KMS-11 (cell line): ENCODE measurements at regions not wholly inside any gene's neighbourhood (a gene's known extent, or its start where the extent isn't known, plus 50 kb on each side); places are given as distances from the start of the nearest gene placed in this dataset.

Source experiments
- H2AFZ ChIP-seq: fragments of 200-600 bp; sonication (generic); 2 replicates; pipeline ENCODE4 v1.6.1; 2016; ENCODE audit warnings: antibody characterized with exemption, mixed run types, low read depth
- H3K27ac ChIP-seq: fragments of 200-600 bp; sonication (generic); 2 replicates; pipeline ENCODE4 v1.6.1; 2016; ENCODE audit warnings: mild to moderate bottlenecking, mixed run types
- H3K27me3 ChIP-seq: fragments of 200-600 bp; sonication (generic); 2 replicates; pipeline ENCODE4 v1.6.1; 2017; ENCODE audit warnings: mild to moderate bottlenecking, low read depth, mixed run types, moderate library complexity; ENCODE audit not compliant: insufficient read depth
- H3K36me3 ChIP-seq: fragments of 200-600 bp; sonication (generic); 2 replicates; pipeline ENCODE4 v1.6.1; 2017; ENCODE audit warnings: mild to moderate bottlenecking, mixed run types; ENCODE audit not compliant: insufficient read depth
- H3K4me1 ChIP-seq: fragments of 200-600 bp; sonication (generic); 2 replicates; pipeline ENCODE4 v1.6.1; 2016; ENCODE audit warnings: mild to moderate bottlenecking, low read depth, mixed run types; ENCODE audit not compliant: poor library complexity, severe bottlenecking
- H3K4me2 ChIP-seq: fragments of 200-600 bp; sonication (generic); 2 replicates; pipeline ENCODE4 v1.7.0; 2016; ENCODE audit warnings: mild to moderate bottlenecking, mixed run types
- H3K4me3 ChIP-seq: fragments of 200-600 bp; sonication (generic); IDR thresholded peaks from 2 replicates; pipeline ENCODE4 v1.6.1; 2017; ENCODE audit warnings: low read depth, low read length, mixed read lengths; ENCODE audit not compliant: insufficient read depth
- H3K79me2 ChIP-seq: fragments of 200-600 bp; sonication (generic); 2 replicates; pipeline ENCODE4 v1.6.1; 2016; ENCODE audit warnings: low read depth, mixed run types; ENCODE audit not compliant: insufficient read depth
- H3K9ac ChIP-seq: fragments of 200-600 bp; sonication (generic); 2 replicates; pipeline ENCODE4 v1.6.1; 2016; ENCODE audit warnings: mild to moderate bottlenecking, mixed run types
- H4K20me1 ChIP-seq: fragments of 200-600 bp; sonication (generic); 2 replicates; pipeline ENCODE4 v1.6.1; 2016; ENCODE audit warnings: mild to moderate bottlenecking, mixed run types; ENCODE audit not compliant: insufficient read depth
- TF ChIP-seq, protein P1 (sequence below): fragments of 200-600 bp; sonication (generic); conservative IDR thresholded peaks from 2 replicates; pipeline ENCODE4 v1.6.1; 2017; ENCODE audit warnings: low read depth, mild to moderate bottlenecking, antibody characterized with exemption, low read length, moderate library complexity, mixed read lengths

DNA sequence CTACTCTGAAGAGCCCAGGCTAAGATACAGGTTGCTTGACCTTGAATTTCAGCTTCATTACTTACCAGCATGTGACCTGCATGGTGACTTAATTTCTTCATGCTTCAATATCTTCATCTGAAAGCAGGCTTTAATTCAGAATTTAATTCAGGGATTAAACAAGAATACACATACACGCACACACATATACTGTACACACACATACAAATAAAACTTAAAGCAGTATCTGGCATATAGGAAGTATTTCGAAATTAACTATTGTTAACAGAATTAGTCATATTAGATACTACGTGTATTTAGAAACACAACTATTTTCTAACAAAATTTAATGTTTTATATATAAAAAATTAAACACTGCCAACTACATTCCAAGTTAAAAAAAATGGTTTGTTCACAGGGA is 640.3 kb downstream of the SLC6A15 start:
- no peaks in the 10 kb centered on the region for H3K27me3 ChIP-seq
- H3K27ac ChIP-seq: no peak overlapping the region
- no peaks in the 10 kb centered on the region for H3K36me3 ChIP-seq
- no peak overlapping the region for H3K9ac ChIP-seq
- TF ChIP-seq, protein P1, sequence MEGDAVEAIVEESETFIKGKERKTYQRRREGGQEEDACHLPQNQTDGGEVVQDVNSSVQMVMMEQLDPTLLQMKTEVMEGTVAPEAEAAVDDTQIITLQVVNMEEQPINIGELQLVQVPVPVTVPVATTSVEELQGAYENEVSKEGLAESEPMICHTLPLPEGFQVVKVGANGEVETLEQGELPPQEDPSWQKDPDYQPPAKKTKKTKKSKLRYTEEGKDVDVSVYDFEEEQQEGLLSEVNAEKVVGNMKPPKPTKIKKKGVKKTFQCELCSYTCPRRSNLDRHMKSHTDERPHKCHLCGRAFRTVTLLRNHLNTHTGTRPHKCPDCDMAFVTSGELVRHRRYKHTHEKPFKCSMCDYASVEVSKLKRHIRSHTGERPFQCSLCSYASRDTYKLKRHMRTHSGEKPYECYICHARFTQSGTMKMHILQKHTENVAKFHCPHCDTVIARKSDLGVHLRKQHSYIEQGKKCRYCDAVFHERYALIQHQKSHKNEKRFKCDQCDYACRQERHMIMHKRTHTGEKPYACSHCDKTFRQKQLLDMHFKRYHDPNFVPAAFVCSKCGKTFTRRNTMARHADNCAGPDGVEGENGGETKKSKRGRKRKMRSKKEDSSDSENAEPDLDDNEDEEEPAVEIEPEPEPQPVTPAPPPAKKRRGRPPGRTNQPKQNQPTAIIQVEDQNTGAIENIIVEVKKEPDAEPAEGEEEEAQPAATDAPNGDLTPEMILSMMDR: no peak
- no peaks in the 10 kb centered on the region for H4K20me1 ChIP-seq
- H3K4me2 ChIP-seq: no peak overlapping the region
- H3K79me2 ChIP-seq: no peaks in the 10 kb centered on the region
- no peak overlapping the region for H2AFZ ChIP-seq
- no peak overlapping the region for H3K4me3 ChIP-seq
- no peaks in the 10 kb centered on the region for H3K4me1 ChIP-seq

DNA sequence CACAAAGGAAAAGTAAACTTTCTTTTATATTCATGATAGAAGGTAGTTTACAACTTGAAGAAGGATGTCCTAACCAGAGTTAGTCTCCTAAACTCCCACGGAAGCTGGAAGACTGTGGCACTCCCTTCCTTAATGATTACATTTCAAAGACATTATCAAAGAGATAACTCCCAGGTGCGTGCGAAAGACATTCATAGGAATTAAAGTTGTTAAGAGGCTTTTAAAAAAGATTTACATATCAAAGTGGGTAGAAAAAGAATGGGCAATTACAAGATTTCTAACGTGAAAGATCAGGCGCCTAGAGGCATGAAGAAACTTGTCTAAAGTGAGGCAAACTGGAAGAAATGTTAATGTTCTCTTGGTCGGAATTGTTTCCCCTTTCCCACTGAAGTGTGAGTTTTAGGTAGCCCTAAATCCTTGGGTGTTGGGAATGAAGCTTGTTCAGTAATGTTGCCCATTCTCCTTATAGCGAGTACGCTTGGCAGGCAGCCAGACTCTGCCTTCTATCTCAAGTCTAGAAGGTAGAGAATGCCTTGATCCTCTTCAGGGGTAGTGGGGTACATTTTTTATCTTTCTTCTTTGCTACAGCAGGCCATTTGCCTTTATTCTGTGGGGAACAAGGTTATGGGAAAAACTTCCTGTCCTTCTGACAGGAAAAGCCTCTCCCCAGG is 642.0 kb downstream of the SLC6A15 start:
- Histone ChIP-seq H4K20me1 (no peaks in the 10 kb centered on the region), H3K4me2 (no peak overlapping the region), H3K9ac (no peak overlapping the region), H3K79me2 (no peaks in the 10 kb centered on the region), H3K36me3 (no peaks in the 10 kb centered on the region), H3K27me3 (no peaks in the 10 kb centered on the region), H3K4me1 (no peaks in the 10 kb centered on the region), H2AFZ (no peak overlapping the region), H3K4me3 (no peak overlapping the region), H3K27ac (no peak overlapping the region)
- TF ChIP-seq, protein P1: no peak

DNA sequence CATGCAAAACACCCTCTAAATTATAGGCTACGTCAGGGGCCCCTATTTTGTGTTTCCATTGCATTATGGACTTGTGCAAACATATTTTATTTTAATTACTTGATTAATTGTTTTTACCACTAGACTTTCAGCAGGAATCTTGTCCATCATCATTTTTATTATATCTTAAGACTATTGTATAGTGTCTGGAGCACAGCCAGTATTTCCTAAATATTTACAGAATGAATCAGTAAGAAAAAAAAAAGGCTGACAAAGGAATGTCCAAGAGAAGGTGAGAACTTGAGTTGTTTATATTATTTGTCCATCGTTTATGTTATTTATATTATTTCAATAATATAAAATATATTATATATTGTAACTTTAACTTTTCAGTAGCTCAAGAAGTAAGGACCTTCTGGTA is 664.7 kb downstream of the SLC6A15 start:
- H3K9ac ChIP-seq: no peak overlapping the region
- H3K27me3 ChIP-seq: no peaks in the 10 kb centered on the region
- no peaks in the 10 kb centered on the region for H3K36me3 ChIP-seq
- H2AFZ ChIP-seq: no peak overlapping the region
- no peaks in the 10 kb centered on the region for H3K79me2 ChIP-seq
- no peak overlapping the region for H3K4me3 ChIP-seq
- no peak overlapping the region for H3K4me2 ChIP-seq
- H3K4me1 ChIP-seq: no peaks in the 10 kb centered on the region
- no peak overlapping the region for H3K27ac ChIP-seq
- TF ChIP-seq, protein P1: no peak
- no peaks in the 10 kb centered on the region for H4K20me1 ChIP-seq

DNA sequence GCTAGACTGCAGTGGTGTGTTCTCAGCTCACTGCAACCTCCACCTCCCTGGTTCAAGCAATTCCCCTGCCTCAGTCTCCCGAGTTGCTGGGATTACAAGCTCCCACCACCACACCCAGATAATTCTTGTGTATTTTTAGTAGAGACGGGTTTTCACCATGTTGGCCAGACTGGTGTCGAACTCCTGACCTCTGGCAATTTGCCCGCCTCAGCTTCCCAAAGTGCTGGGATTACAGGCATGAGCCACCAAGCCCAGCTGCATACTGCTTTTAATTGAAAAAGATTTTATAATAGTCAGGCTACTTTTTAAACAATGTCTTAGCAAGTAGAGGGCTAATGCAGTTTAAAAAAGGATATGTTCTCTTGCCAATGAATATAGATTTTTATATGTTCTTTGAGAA is 668.9 kb downstream of the SLC6A15 start:
- Histone ChIP-seq H3K79me2 (no peaks in the 10 kb centered on the region), H3K4me3 (no peak overlapping the region), H3K36me3 (no peaks in the 10 kb centered on the region), H4K20me1 (no peaks in the 10 kb centered on the region), H3K27ac (no peak overlapping the region), H2AFZ (no peak overlapping the region), H3K4me1 (no peaks in the 10 kb centered on the region), H3K9ac (no peak overlapping the region), H3K27me3 (no peaks in the 10 kb centered on the region), H3K4me2 (no peak overlapping the region)
- TF ChIP-seq, protein P1: no peak
